GM12878 (cell line): ENCODE measurements at regions not wholly inside any gene's neighbourhood (a gene's known extent, or its start where the extent isn't known, plus 50 kb on each side); places are given as distances from the start of the nearest gene placed in this dataset.

Source experiments
- ATAC-seq: fragments of 200-7000 bp; cut with Tn5 transposase; 3 replicates; pipeline ENCODE4 v1.9.1; 2020; ENCODE audit warnings: mild to moderate bottlenecking, moderate library complexity
- BruUV-seq: library from RNA; stranded (reverse); fragments of 400-500 nt; replicated peaks from 2 replicates; lab custom pipeline; 2021; lab: Mats Ljungman, UMichigan
- CTCF ChIA-PET: fragments of 300-600 bp; sonication (Branson Sonifier 250); formaldehyde crosslinking; extraction: SDS; loops from one replicate; lab custom pipeline; 2021; ENCODE audit warnings: inconsistent platforms; lab: Yijun Ruan, JAX
- POLR2A ChIA-PET: fragments of 350-600 bp; formaldehyde crosslinking; extraction: SDS; loops from one replicate; lab custom pipeline; 2021; ENCODE audit warnings: inconsistent platforms; lab: Charles Lee
- RAD21 ChIA-PET: fragments of 300-600 bp; sonication (Branson Sonifier 250); formaldehyde crosslinking; loops from one replicate; lab custom pipeline; 2023; ENCODE audit warnings: antibody characterized with exemption; ENCODE audit not compliant: unreplicated experiment; lab: Charles Lee
- SMC1A ChIA-PET: fragments of 300-600 bp; sonication (Branson Sonifier 250); formaldehyde crosslinking; loops from one replicate; lab custom pipeline; 2023; ENCODE audit not compliant: unreplicated experiment, uncharacterized antibody; lab: Charles Lee
- DNase-seq: peaks from one replicate; pipeline ENCODE4 v3.0.0-alpha.2; 2011; ENCODE audit warnings: low read depth, low spot score
- FAIRE-seq: peaks from 3 replicates; lab custom pipeline; 2011; peaks lifted over from hg19 to GRCh38; lab: Jason Lieb, UNC
- H2AFZ ChIP-seq: 2 replicates; pipeline ENCODE4 v1.6.0; 2011; ENCODE audit warnings: low read depth, low read length, control low read depth; ENCODE audit not compliant: control insufficient read depth
- H3K27ac ChIP-seq: 2 replicates; pipeline ENCODE4 v1.5.1; 2011; ENCODE audit warnings: control low read depth; ENCODE audit not compliant: control insufficient read depth, insufficient read depth
- H3K27me3 ChIP-seq, 2 experiments: replicated peaks in 1 of 2; 2 replicates each; pipeline versions ENCODE4 v1.6.0 to v1.6.1; 2011; ENCODE audit warnings: low read length in 1 of 2; ENCODE audit not compliant: control insufficient read depth in 2 of 2, insufficient read depth in 2 of 2
- H3K36me3 ChIP-seq, 2 experiments: 2 replicates each; pipeline ENCODE4 v1.5.1; 2011; ENCODE audit warnings: low read length in 1 of 2; ENCODE audit not compliant: control insufficient read depth in 2 of 2, insufficient read depth in 2 of 2
- H3K4me1 ChIP-seq: 2 replicates; pipeline ENCODE4 v1.6.1; 2011; ENCODE audit warnings: mild to moderate bottlenecking, low read length, moderate library complexity, mixed read lengths; ENCODE audit not compliant: control insufficient read depth, insufficient read depth
- H3K4me2 ChIP-seq: 2 replicates; pipeline ENCODE4 v1.6.0; 2011; ENCODE audit warnings: control low read depth; ENCODE audit not compliant: control insufficient read depth, insufficient read depth
- H3K4me3 ChIP-seq: fragments of 200-600 bp; sonication (generic); 2 replicates; pipeline ENCODE4 v1.5.1; 2016
- H3K79me2 ChIP-seq: 2 replicates; pipeline ENCODE4 v1.6.0; 2011; ENCODE audit warnings: low read length; ENCODE audit not compliant: control insufficient read depth, insufficient read depth
- H3K9ac ChIP-seq: 2 replicates; pipeline ENCODE4 v1.8.0; 2011; ENCODE audit warnings: low read length, control low read depth, mixed read lengths; ENCODE audit not compliant: control insufficient read depth, insufficient read depth
- H3K9me3 ChIP-seq: replicated peaks from 3 replicates; pipeline ENCODE4 v1.5.1; 2011; ENCODE audit warnings: mild to moderate bottlenecking, low read length; ENCODE audit not compliant: control insufficient read depth, insufficient read depth
- H4K20me1 ChIP-seq: 2 replicates; pipeline ENCODE4 v1.6.0; 2011; ENCODE audit not compliant: control insufficient read depth, insufficient read depth
- CBX5 ChIP-seq: sonication (generic); IDR thresholded peaks from 2 replicates; pipeline ENCODE4 v1.6.1; 2016; ENCODE audit warnings: low read depth, moderate library complexity, mild to moderate bottlenecking, inconsistent platforms
- CEBPB ChIP-seq, 2 experiments: fragments of 150-350 bp in 1 of 2; IDR thresholded peaks; 2 replicates each; pipeline ENCODE4 v1.6.1; 2012 to 2014; ENCODE audit warnings: low read depth in 2 of 2, low read length in 2 of 2, borderline replicate concordance in 1 of 2, inconsistent platforms in 1 of 2
- GABPA ChIP-seq: IDR thresholded peaks from 2 replicates; pipeline ENCODE4 v1.6.1; 2014; ENCODE audit warnings: antibody characterized with exemption, low read depth, mild to moderate bottlenecking, inconsistent platforms
- HCFC1 ChIP-seq: fragments of 150-350 bp; IDR thresholded peaks from 2 replicates; pipeline ENCODE4 v1.6.1; 2014; ENCODE audit warnings: low read length
- HDGF ChIP-seq: fragments of 450-650 bp; IDR thresholded peaks from 2 replicates; pipeline ENCODE4 v1.6.1; 2016; ENCODE audit warnings: antibody characterized with exemption
- JUNB ChIP-seq: IDR thresholded peaks from 2 replicates; pipeline ENCODE4 v1.6.1; 2016; ENCODE audit warnings: antibody characterized with exemption, mild to moderate bottlenecking
- LARP7 ChIP-seq: fragments of 450-650 bp; IDR thresholded peaks from 2 replicates; pipeline ENCODE4 v1.6.1; 2017; ENCODE audit warnings: mild to moderate bottlenecking
- MEF2A ChIP-seq: IDR thresholded peaks from 2 replicates; pipeline ENCODE4 v1.6.1; 2011; ENCODE audit warnings: low read depth, mild to moderate bottlenecking, low read length, moderate library complexity; ENCODE audit not compliant: insufficient read depth
- NR2F1 ChIP-seq: fragments of 450-650 bp; conservative IDR thresholded peaks from 2 replicates; pipeline ENCODE4 v1.6.1; 2017; ENCODE audit warnings: mild to moderate bottlenecking
- POU2F2 ChIP-seq: IDR thresholded peaks from 3 replicates; pipeline ENCODE4 v1.6.1; 2011; ENCODE audit warnings: low read depth, mild to moderate bottlenecking, low read length, borderline replicate concordance
- RELA ChIP-seq: fragments of 450-650 bp; IDR thresholded peaks from 2 replicates; pipeline ENCODE4 v1.8.0; 2014; ENCODE audit warnings: borderline replicate concordance; ENCODE audit not compliant: partially characterized antibody
- SREBF1 ChIP-seq: IDR thresholded peaks from 2 replicates; pipeline ENCODE4 v1.6.1; 2012; ENCODE audit warnings: mild to moderate bottlenecking, low read length
- WGBS: methylation state at CpG from one replicate; pipeline ENCODE4 v1.1.6; 2016; ENCODE audit warnings: low lambda C conversion rate; ENCODE audit not compliant: insufficient replicate concordance, insufficient coverage; ENCODE audit errors: missing lambda C conversion rate; 5-methylcytosine and 5-hydroxymethylcytosine counted together
- in situ Hi-C: fragments of 300-500 bp; cut with MboI; formaldehyde crosslinking; loops from 9 replicates; pipeline ENCODE4 v1.14.3; 2018; ENCODE audit warnings: mixed read lengths
- intact Hi-C: fragments of 100-400 bp; cut with micrococcal nuclease; formaldehyde crosslinking; loops from one replicate; pipeline ENCODE4 v1.14.2; 2022; ENCODE audit not compliant: unreplicated experiment
- TF ChIP-seq, protein P1 (sequence below): fragments of 450-650 bp; IDR thresholded peaks from 2 replicates; pipeline ENCODE4 v1.6.1; 2017; ENCODE audit warnings: antibody characterized with exemption, mild to moderate bottlenecking, moderate library complexity
- TF ChIP-seq, protein P2 (sequence below): fragments of 450-650 bp; conservative IDR thresholded peaks from 2 replicates; pipeline ENCODE4 v1.6.1; 2017; ENCODE audit warnings: mild to moderate bottlenecking, moderate library complexity
- TF ChIP-seq, protein P3 (sequence below): IDR thresholded peaks from 2 replicates; pipeline ENCODE4 v1.6.1; 2012; ENCODE audit warnings: low read length, inconsistent platforms

DNA sequence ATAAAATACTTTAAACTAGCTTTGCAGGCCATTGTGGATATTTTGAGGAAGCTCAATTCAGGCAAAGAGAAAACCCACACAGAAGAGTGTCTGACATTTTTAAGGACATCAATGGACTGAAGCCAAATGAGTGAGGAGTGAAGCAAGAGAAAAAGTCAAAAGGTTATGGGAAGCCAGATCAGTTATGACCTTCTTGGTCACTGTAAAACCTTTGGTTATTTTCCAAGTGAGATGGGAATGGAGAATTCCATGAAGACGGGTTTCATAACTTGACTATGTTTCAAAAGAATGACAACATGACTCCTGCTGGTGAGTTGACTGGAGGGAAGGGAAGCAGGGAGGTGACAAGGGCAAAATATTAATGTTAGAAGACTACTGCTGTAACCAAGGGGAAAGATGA lies 585.2 kb downstream of the EFNA5 start (continued):
- TF ChIP-seq MEF2A (no peak), RELA (no peak), CEBPB (IDR thresholded peaks at IDR 0.05; ENCODE audit: borderline replicate concordance in 1 of 2, low read depth in 2 of 2, low read length in 2 of 2) (no peak)

DNA sequence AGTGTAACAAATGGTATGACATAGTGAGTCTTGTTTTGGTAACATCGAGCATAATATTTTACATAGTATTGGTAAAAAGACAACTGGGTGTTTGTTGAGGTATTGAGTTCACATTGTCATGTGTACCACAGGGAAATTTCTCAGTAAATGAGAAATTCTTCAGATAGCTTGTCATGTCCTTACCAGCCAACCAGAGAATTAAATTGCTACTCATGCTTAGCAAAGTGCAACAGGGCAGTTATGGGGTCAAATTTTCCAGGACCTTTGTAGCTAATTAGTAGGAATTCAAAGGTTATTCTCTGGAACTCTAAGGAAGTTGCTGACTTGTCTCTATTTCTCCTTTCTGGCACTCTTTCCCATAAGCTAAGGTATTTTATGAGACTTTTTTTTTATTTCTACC lies 595.7 kb downstream of the EFNA5 start:
- no peaks in the 10 kb centered on the region for H3K79me2 ChIP-seq
- ChIA-PET SMC1A (no interaction called here), POLR2A (no interaction called here), RAD21 (no interaction called here), CTCF (interaction anchor here (1.3 kb wide), 1 partner anchor 14 kb away, joined by 3 read pairs; no protein-coding TSS in a partner anchor)
- no peak overlapping the region for H3K9ac ChIP-seq
- H3K4me1 ChIP-seq: no peaks in the 10 kb centered on the region
- in situ Hi-C loops: no loop called here
- no peaks in the 10 kb centered on the region for H3K27me3 ChIP-seq
- no peaks in the 10 kb centered on the region for H3K36me3 ChIP-seq
- H3K4me3 ChIP-seq: no peak overlapping the region
- ATAC-seq (no peak), FAIRE-seq (no peak), DNase-seq (no peak)
- WGBS: 0% methylated on average over 1 of the region's 1 CpG
- BruUV-seq: no TSS peak
- no peaks in the 10 kb centered on the region for H4K20me1 ChIP-seq
- H3K4me2 ChIP-seq: no peak overlapping the region
- H2AFZ ChIP-seq: no peak overlapping the region
- no peaks in the 10 kb centered on the region; the same call in 2 of the 3 replicates for H3K9me3 ChIP-seq
- intact Hi-C loops: no loop called here
- no peak overlapping the region for H3K27ac ChIP-seq
- TF ChIP-seq, protein P1, sequence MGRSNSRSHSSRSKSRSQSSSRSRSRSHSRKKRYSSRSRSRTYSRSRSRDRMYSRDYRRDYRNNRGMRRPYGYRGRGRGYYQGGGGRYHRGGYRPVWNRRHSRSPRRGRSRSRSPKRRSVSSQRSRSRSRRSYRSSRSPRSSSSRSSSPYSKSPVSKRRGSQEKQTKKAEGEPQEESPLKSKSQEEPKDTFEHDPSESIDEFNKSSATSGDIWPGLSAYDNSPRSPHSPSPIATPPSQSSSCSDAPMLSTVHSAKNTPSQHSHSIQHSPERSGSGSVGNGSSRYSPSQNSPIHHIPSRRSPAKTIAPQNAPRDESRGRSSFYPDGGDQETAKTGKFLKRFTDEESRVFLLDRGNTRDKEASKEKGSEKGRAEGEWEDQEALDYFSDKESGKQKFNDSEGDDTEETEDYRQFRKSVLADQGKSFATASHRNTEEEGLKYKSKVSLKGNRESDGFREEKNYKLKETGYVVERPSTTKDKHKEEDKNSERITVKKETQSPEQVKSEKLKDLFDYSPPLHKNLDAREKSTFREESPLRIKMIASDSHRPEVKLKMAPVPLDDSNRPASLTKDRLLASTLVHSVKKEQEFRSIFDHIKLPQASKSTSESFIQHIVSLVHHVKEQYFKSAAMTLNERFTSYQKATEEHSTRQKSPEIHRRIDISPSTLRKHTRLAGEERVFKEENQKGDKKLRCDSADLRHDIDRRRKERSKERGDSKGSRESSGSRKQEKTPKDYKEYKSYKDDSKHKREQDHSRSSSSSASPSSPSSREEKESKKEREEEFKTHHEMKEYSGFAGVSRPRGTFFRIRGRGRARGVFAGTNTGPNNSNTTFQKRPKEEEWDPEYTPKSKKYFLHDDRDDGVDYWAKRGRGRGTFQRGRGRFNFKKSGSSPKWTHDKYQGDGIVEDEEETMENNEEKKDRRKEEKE: no peak
- TF ChIP-seq, protein P2, sequence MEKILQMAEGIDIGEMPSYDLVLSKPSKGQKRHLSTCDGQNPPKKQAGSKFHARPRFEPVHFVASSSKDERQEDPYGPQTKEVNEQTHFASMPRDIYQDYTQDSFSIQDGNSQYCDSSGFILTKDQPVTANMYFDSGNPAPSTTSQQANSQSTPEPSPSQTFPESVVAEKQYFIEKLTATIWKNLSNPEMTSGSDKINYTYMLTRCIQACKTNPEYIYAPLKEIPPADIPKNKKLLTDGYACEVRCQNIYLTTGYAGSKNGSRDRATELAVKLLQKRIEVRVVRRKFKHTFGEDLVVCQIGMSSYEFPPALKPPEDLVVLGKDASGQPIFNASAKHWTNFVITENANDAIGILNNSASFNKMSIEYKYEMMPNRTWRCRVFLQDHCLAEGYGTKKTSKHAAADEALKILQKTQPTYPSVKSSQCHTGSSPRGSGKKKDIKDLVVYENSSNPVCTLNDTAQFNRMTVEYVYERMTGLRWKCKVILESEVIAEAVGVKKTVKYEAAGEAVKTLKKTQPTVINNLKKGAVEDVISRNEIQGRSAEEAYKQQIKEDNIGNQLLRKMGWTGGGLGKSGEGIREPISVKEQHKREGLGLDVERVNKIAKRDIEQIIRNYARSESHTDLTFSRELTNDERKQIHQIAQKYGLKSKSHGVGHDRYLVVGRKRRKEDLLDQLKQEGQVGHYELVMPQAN: no peak
- TF ChIP-seq HDGF (no peak), CBX5 (no peak), POU2F2 (no peak), LARP7 (no peak), JUNB (no peak), NR2F1 (no peak), GABPA (no peak), SREBF1 (no peak), HCFC1 (no peak)
- TF ChIP-seq, protein P3, sequence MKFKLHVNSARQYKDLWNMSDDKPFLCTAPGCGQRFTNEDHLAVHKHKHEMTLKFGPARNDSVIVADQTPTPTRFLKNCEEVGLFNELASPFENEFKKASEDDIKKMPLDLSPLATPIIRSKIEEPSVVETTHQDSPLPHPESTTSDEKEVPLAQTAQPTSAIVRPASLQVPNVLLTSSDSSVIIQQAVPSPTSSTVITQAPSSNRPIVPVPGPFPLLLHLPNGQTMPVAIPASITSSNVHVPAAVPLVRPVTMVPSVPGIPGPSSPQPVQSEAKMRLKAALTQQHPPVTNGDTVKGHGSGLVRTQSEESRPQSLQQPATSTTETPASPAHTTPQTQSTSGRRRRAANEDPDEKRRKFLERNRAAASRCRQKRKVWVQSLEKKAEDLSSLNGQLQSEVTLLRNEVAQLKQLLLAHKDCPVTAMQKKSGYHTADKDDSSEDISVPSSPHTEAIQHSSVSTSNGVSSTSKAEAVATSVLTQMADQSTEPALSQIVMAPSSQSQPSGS: no peak
